22Rv1 (cell line): ENCODE measurements at regions not wholly inside any gene's neighbourhood (a gene's known extent, or its start where the extent isn't known, plus 50 kb on each side); places are given as distances from the start of the nearest gene placed in this dataset.

Source experiments
- CTCF ChIP-seq: fragments of 450-650 bp; IDR thresholded peaks from 2 replicates; pipeline ENCODE4 v1.5.1; 2017; ENCODE audit warnings: mild to moderate bottlenecking
- ZFX ChIP-seq: fragments of 450-650 bp; IDR thresholded peaks from 2 replicates; pipeline ENCODE4 v1.6.1; 2017; ENCODE audit warnings: antibody characterized with exemption, borderline replicate concordance

GRCh38 chr12:84656705-84657104, 255.9 kb downstream of the SLC6A15 start:
- TF ChIP-seq CTCF = no peak
- no peak for TF ChIP-seq ZFX
